HG02642 (cell line): ENCODE measurements at regions not wholly inside any gene's neighbourhood (a gene's known extent, or its start where the extent isn't known, plus 50 kb on each side); places are given as distances from the start of the nearest gene placed in this dataset.

Experiments used
- ATAC-seq: cut with Tn5 transposase; IDR thresholded peaks from one replicate; pipeline ENCODE4 v1.9.1; 2021; ENCODE audit warnings: mild to moderate bottlenecking; ENCODE audit not compliant: unreplicated experiment, poor library complexity

DNA sequence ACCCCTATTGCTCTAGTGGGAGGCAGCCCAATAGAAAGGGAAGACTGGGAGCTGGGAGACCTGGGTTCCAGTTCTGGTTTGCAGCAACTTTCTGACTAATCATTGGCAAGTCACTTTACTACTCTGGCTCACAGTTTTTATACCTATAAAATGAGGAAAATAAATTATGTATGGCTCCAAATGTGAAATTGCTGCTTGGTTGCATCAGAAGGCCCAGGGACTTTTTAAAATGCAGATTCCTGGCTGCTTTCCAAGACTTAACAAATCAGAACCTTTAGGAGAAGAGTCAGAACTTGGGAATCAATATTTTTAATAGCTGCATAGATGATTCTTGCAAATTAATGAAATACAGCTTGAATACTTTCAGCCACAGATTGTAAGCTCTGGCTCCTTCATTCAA lies 943.9 kb downstream of the EPHA4 start:
- ATAC-seq: no peak

DNA sequence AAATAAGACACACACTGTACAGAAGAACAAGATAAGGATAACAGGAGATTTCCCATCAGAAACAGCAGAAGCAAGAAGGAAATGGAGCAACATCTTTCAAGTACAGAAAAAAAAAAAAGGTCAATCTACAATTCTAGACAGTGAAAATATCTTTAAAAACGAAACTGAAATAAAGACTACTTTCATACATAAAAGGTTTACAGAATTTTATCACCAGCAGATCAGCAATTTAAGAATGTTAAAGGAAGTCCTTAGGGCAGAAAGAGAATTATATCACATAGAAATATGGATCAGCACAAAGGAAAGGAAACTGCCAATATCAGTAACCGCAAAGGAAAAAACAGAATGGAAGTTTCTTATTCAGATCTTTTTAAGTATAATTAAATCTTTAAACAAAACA lies 931.0 kb downstream of the EPHA4 start:
- no peak for ATAC-seq

DNA sequence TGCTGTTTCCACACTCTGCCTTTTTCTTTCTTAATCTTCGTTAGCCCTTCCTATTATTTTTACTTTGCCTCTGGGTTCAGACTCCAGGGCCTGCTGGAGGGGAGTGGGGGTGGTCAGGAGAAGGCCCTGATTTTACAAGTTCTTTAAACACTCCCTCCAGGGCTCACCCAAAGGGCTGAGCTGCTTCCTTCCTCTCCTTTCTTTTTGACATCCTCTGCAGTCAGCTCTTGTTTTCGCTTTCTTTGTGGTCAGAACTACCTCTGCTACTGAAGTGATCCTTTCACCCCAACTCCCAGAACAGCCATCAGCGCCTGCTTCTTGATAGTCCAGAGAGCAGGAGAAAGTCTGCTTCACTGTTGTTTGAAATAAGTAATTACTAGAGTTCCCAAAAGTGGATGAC lies 925.7 kb downstream of the EPHA4 start:
- ATAC-seq: no peak

GRCh38 chr2:220648628-220649027 lies 923.5 kb downstream of the EPHA4 start:
- ATAC-seq: no peak

GRCh38 chr2:220653776-220654175 lies 918.3 kb downstream of the EPHA4 start:
- ATAC-seq: no peak

- no peak for ATAC-seq
Observed at GRCh38 chr2:220654322-220654721, 917.8 kb downstream of the EPHA4 start.

DNA sequence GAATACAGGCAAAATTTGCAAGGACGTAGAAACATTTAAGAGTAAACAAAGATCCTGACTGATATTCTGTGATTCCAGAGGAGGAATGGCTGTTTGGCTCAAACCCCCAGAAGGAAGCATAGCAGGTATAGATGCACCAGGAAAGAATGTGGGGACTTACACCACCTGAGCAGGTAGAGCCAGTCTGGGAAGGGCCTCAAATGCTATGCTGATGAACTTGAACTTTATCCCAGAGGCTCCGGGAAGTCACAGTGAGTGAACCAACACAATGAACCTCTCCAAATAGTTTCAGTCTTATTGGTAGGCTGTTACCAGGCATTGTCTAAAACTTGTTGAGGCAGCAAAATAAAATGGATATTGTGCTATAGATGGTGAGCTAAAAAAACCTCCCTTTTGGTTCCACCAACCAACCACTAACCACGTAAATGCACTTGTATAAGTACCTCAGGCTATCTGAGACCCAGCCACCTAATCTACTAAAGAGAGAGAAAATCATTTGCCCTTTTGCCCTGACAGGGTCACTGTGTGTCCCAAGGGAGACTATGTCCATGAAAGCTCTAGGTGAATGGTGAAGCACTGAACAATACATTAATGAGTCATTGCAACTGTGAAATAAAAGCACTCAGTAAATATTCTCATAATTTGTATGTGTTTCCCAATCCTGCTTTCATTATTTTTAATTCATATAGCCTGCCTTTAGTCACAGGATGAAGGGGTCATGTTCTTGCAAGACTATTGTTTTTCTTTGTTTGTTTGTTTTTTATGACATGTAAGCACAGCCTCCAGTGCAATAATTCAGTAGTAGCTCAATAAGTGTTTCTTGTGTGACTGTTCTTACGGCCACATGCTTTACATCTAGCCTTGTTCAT lies 911.6 kb downstream of the EPHA4 start:
- ATAC-seq: no peak

- no peak for ATAC-seq
Observed at GRCh38 chr2:220662431-220662830, 909.7 kb downstream of the EPHA4 start.

- ATAC-seq: no peak
Observed at GRCh38 chr2:220663065-220663464, 909.0 kb downstream of the EPHA4 start.

GRCh38 chr2:220664272-220665107 lies 907.6 kb downstream of the EPHA4 start:
- ATAC-seq: no peak

DNA sequence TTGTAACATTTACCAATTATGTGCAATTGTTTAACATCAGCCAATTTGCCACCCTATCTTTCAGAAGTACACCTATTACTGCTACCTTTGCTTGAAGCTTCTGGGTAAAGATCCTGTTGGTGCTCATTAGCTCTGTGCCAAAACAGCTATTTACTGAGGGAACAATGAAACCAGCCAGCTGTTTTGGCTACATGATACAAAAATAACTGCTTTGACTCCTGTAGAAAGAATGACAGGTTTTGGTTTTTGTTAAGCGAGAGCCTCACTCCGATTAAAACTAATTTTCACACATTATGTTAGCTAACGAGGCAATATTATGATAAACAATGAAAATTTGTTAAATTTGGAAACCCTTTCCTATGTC lies 907.0 kb downstream of the EPHA4 start:
- no peak for ATAC-seq

GRCh38 chr2:220669324-220669723 lies 902.8 kb downstream of the EPHA4 start:
- no peak for ATAC-seq

- ATAC-seq: no peak
Observed at GRCh38 chr2:220670511-220670910, 901.6 kb downstream of the EPHA4 start.

GRCh38 chr2:220673151-220673874 lies 898.8 kb downstream of the EPHA4 start:
- no peak for ATAC-seq

- peak; percentile 57 for ATAC-seq
Observed at GRCh38 chr2:220674033-220674432, 898.1 kb downstream of the EPHA4 start.

GRCh38 chr2:220676695-220677094 lies 895.4 kb downstream of the EPHA4 start:
- no peak for ATAC-seq

DNA sequence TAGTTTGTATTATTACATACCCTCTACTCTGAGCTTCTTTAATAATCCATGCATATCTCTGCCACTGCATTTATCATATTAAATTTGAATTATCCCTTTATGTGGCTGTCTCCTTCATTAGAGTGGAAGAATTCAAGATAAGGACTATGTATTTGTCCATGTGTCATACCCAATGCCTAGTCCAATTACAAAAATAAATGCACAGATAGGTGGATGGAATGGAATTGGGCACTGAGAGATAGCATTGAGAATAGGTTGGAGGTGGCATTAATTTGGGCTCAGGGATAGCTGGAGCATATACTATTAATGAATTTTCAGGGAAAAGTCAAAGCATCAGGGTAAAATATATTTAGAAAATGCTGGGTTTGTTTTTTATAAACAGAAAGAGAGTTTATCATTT lies 893.2 kb downstream of the EPHA4 start:
- no peak for ATAC-seq

DNA sequence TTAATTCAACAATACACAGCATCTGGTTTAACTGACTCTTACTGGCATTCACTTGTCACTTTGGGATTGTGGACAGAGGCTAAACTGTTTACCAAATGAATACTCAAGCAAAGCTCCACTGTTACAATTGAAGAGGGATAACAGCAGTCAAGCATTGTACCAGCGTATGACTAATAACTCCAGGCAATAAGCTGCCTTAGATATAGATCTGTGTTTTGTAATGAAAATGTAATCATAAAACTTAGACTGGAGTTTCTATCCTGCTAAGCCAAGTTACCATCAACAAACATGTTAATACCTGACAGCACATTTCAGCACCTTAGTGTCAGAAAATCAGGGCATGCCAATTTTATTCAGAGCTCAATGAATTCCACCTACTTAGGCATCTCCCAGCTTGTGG lies 889.5 kb downstream of the EPHA4 start:
- no peak for ATAC-seq

DNA sequence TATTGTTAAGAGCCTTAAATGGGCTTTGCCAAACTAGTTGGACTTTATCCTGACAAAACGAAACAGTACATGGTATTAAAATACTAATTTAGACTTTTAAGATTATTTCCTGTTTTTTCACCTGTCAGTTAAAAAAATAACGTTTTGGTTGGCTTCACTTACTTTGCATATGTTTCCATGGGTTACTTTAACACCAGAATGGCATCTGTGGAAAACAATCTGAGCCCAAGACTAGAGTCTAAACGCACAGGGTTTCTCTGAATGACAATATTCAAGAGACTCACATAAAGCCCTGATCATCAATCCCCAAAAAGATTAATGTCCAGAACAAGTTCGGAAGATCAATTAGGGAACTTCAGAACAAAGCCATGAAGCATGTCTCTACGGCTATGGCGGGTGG lies 888.0 kb downstream of the EPHA4 start:
- ATAC-seq: no peak

DNA sequence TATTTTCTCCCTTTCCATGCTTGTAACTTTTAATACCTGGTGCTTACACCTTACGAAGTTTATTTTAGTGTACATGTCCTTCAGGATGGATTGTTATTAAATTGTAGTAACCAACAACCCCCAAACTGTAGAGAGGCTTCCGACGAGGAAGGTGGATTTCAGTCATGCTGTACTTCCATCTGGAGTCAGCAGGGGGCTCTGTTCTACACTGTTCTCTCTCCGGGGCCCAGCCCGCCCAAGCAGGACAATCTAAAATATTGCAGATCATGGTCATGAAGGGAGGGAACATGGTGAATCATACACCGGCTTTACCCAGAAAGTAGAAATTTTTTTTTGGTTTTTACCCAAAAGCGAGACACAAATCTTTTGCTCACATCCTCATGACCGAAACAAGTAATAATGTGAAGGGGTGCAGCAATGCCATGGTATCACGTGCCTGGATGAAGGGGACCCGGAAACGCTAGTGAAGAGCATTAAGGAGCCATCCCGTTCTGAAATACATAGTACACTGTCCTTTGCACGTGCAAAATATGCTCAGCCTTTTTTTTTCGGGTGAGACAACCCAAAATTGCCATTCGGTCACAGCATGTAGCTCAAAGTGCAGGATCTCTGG lies 884.8 kb downstream of the EPHA4 start:
- peak; percentile 95 for ATAC-seq
